KMS-11 (cell line): ENCODE measurements at regions not wholly inside any gene's neighbourhood (a gene's known extent, or its start where the extent isn't known, plus 50 kb on each side); places are given as distances from the start of the nearest gene placed in this dataset.

Source experiments
- H2AFZ ChIP-seq: fragments of 200-600 bp; sonication (generic); 2 replicates; pipeline ENCODE4 v1.6.1; 2016; ENCODE audit warnings: antibody characterized with exemption, mixed run types, low read depth
- H3K27ac ChIP-seq: fragments of 200-600 bp; sonication (generic); 2 replicates; pipeline ENCODE4 v1.6.1; 2016; ENCODE audit warnings: mild to moderate bottlenecking, mixed run types
- H3K27me3 ChIP-seq: fragments of 200-600 bp; sonication (generic); 2 replicates; pipeline ENCODE4 v1.6.1; 2017; ENCODE audit warnings: mild to moderate bottlenecking, low read depth, mixed run types, moderate library complexity; ENCODE audit not compliant: insufficient read depth
- H3K36me3 ChIP-seq: fragments of 200-600 bp; sonication (generic); 2 replicates; pipeline ENCODE4 v1.6.1; 2017; ENCODE audit warnings: mild to moderate bottlenecking, mixed run types; ENCODE audit not compliant: insufficient read depth
- H3K4me1 ChIP-seq: fragments of 200-600 bp; sonication (generic); 2 replicates; pipeline ENCODE4 v1.6.1; 2016; ENCODE audit warnings: mild to moderate bottlenecking, low read depth, mixed run types; ENCODE audit not compliant: poor library complexity, severe bottlenecking
- H3K4me2 ChIP-seq: fragments of 200-600 bp; sonication (generic); 2 replicates; pipeline ENCODE4 v1.7.0; 2016; ENCODE audit warnings: mild to moderate bottlenecking, mixed run types
- H3K4me3 ChIP-seq: fragments of 200-600 bp; sonication (generic); IDR thresholded peaks from 2 replicates; pipeline ENCODE4 v1.6.1; 2017; ENCODE audit warnings: low read depth, low read length, mixed read lengths; ENCODE audit not compliant: insufficient read depth
- H3K79me2 ChIP-seq: fragments of 200-600 bp; sonication (generic); 2 replicates; pipeline ENCODE4 v1.6.1; 2016; ENCODE audit warnings: low read depth, mixed run types; ENCODE audit not compliant: insufficient read depth
- H3K9ac ChIP-seq: fragments of 200-600 bp; sonication (generic); 2 replicates; pipeline ENCODE4 v1.6.1; 2016; ENCODE audit warnings: mild to moderate bottlenecking, mixed run types
- H4K20me1 ChIP-seq: fragments of 200-600 bp; sonication (generic); 2 replicates; pipeline ENCODE4 v1.6.1; 2016; ENCODE audit warnings: mild to moderate bottlenecking, mixed run types; ENCODE audit not compliant: insufficient read depth
- CTCF ChIP-seq: fragments of 200-600 bp; sonication (generic); conservative IDR thresholded peaks from 2 replicates; pipeline ENCODE4 v1.6.1; 2017; ENCODE audit warnings: low read depth, mild to moderate bottlenecking, antibody characterized with exemption, low read length, moderate library complexity, mixed read lengths

GRCh38 chr15:46450810-46451182, 816.0 kb downstream of the SQOR start:
- no peak overlapping the region for H3K4me3 ChIP-seq
- no peaks in the 10 kb centered on the region for H3K79me2 ChIP-seq
- H3K36me3 ChIP-seq: no peaks in the 10 kb centered on the region
- no peak overlapping the region for H3K4me2 ChIP-seq
- no peaks in the 10 kb centered on the region for H3K4me1 ChIP-seq
- H3K27me3 ChIP-seq: no peaks in the 10 kb centered on the region
- no peak overlapping the region for H3K27ac ChIP-seq
- H4K20me1 ChIP-seq: no peaks in the 10 kb centered on the region
- TF ChIP-seq CTCF: no peak
- H3K9ac ChIP-seq: no peak overlapping the region
- no peak overlapping the region for H2AFZ ChIP-seq

- H3K4me2 ChIP-seq: no peak overlapping the region
- no peak overlapping the region for H2AFZ ChIP-seq
- no peaks in the 10 kb centered on the region for H3K79me2 ChIP-seq
- H3K27ac ChIP-seq: no peak overlapping the region
- no peaks in the 10 kb centered on the region for H3K36me3 ChIP-seq
- no peaks in the 10 kb centered on the region for H3K4me1 ChIP-seq
- no peak overlapping the region for H3K4me3 ChIP-seq
- no peaks in the 10 kb centered on the region for H4K20me1 ChIP-seq
- no peak overlapping the region for H3K9ac ChIP-seq
- H3K27me3 ChIP-seq: no peaks in the 10 kb centered on the region
- no peak for TF ChIP-seq CTCF
Observed at GRCh38 chr15:46452297-46452820, 817.5 kb downstream of the SQOR start.

GRCh38 chr15:46456456-46456855, 821.6 kb downstream of the SQOR start:
- Histone ChIP-seq H3K27me3 (no peaks in the 10 kb centered on the region), H3K79me2 (no peaks in the 10 kb centered on the region), H3K4me1 (no peaks in the 10 kb centered on the region), H3K4me3 (no peak overlapping the region), H3K36me3 (no peaks in the 10 kb centered on the region), H2AFZ (no peak overlapping the region), H4K20me1 (no peaks in the 10 kb centered on the region), H3K27ac (no peak overlapping the region), H3K9ac (no peak overlapping the region), H3K4me2 (no peak overlapping the region)
- TF ChIP-seq CTCF: no peak

- Histone ChIP-seq H3K4me3 (no peak overlapping the region), H3K79me2 (no peaks in the 10 kb centered on the region), H2AFZ (no peak overlapping the region), H3K9ac (no peak overlapping the region), H3K27me3 (no peaks in the 10 kb centered on the region), H3K4me2 (no peak overlapping the region), H3K27ac (no peak overlapping the region), H3K36me3 (no peaks in the 10 kb centered on the region), H4K20me1 (no peaks in the 10 kb centered on the region), H3K4me1 (no peaks in the 10 kb centered on the region)
- no peak for TF ChIP-seq CTCF
Observed at GRCh38 chr15:46460431-46461094, 825.7 kb downstream of the SQOR start.
